ENCODE measurements at regions not wholly inside any gene's neighbourhood (a gene's known extent, or its start where the extent isn't known, plus 50 kb on each side); places are given as distances from the start of the nearest gene placed in this dataset.

GRCh38 chr11:122004446-122004845 lies 111.6 kb downstream of the BLID start:
- no peaks in the 10 kb centered on the region for H3K27me3 ChIP-seq (ENCODE audit: insufficient read depth, low read length)
- no peak for DNase-seq (ENCODE audit: insufficient read length, low spot score, missing footprints)
- no peak for TF ChIP-seq CTCF (IDR thresholded peaks at IDR 0.05; ENCODE audit: extremely low read depth, low read depth, low read length)
- no peaks in the 10 kb centered on the region for H3K4me1 ChIP-seq (ENCODE audit: insufficient read depth, low read length)
- no peaks in the 10 kb centered on the region for H4K20me1 ChIP-seq (ENCODE audit: insufficient read depth, low read length)
- H3K4me2 ChIP-seq (ENCODE audit: insufficient read depth, low read length): no peak overlapping the region
- no peaks in the 10 kb centered on the region for H3K79me2 ChIP-seq (ENCODE audit: insufficient read depth, low read length)
- H3K9me3 ChIP-seq (ENCODE audit: low read depth, low read length): no peaks in the 10 kb centered on the region
- H3K27ac ChIP-seq (ENCODE audit: low read depth, low read length): no peak overlapping the region
- H3K4me3 ChIP-seq (ENCODE audit: insufficient read depth, low read length): no peak overlapping the region
- no peak overlapping the region for H2AFZ ChIP-seq (ENCODE audit: low read length)
- H3K36me3 ChIP-seq (ENCODE audit: insufficient read depth, low read length): no peaks in the 10 kb centered on the region

GRCh38 chr11:122002926-122003325 lies 113.1 kb downstream of the BLID start:
- Histone ChIP-seq H4K20me1 (ENCODE audit: insufficient read depth, low read length) (no peaks in the 10 kb centered on the region), H3K27me3 (ENCODE audit: insufficient read depth, low read length) (no peaks in the 10 kb centered on the region), H3K4me1 (ENCODE audit: insufficient read depth, low read length) (no peaks in the 10 kb centered on the region), H3K79me2 (ENCODE audit: insufficient read depth, low read length) (no peaks in the 10 kb centered on the region), H3K4me2 (ENCODE audit: insufficient read depth, low read length) (no peak overlapping the region), H3K27ac (ENCODE audit: low read depth, low read length) (no peak overlapping the region), H3K36me3 (ENCODE audit: insufficient read depth, low read length) (no peaks in the 10 kb centered on the region), H3K4me3 (ENCODE audit: insufficient read depth, low read length) (no peak overlapping the region), H2AFZ (ENCODE audit: low read length) (no peak overlapping the region), H3K9me3 (ENCODE audit: low read depth, low read length) (no peaks in the 10 kb centered on the region)
- no peak for TF ChIP-seq CTCF (IDR thresholded peaks at IDR 0.05; ENCODE audit: extremely low read depth, low read depth, low read length)
- no peak for DNase-seq (ENCODE audit: insufficient read length, low spot score, missing footprints)

GRCh38 chr11:122002047-122002446 lies 114.0 kb downstream of the BLID start:
- Histone ChIP-seq H3K9me3 (ENCODE audit: low read depth, low read length) (no peaks in the 10 kb centered on the region), H2AFZ (ENCODE audit: low read length) (no peak overlapping the region), H3K36me3 (ENCODE audit: insufficient read depth, low read length) (no peaks in the 10 kb centered on the region), H3K4me1 (ENCODE audit: insufficient read depth, low read length) (no peaks in the 10 kb centered on the region), H3K4me2 (ENCODE audit: insufficient read depth, low read length) (no peak overlapping the region), H3K79me2 (ENCODE audit: insufficient read depth, low read length) (no peaks in the 10 kb centered on the region), H3K4me3 (ENCODE audit: insufficient read depth, low read length) (no peak overlapping the region), H3K27ac (ENCODE audit: low read depth, low read length) (no peak overlapping the region), H3K27me3 (ENCODE audit: insufficient read depth, low read length) (no peaks in the 10 kb centered on the region), H4K20me1 (ENCODE audit: insufficient read depth, low read length) (no peaks in the 10 kb centered on the region)
- DNase-seq (ENCODE audit: insufficient read length, low spot score, missing footprints): no peak
- TF ChIP-seq CTCF (IDR thresholded peaks at IDR 0.05; ENCODE audit: extremely low read depth, low read depth, low read length): no peak

- Histone ChIP-seq H3K27ac (ENCODE audit: low read depth, low read length) (no peak overlapping the region), H3K4me2 (ENCODE audit: insufficient read depth, low read length) (no peak overlapping the region), H3K4me1 (ENCODE audit: insufficient read depth, low read length) (no peaks in the 10 kb centered on the region), H3K27me3 (ENCODE audit: insufficient read depth, low read length) (no peaks in the 10 kb centered on the region), H3K9me3 (ENCODE audit: low read depth, low read length) (no peaks in the 10 kb centered on the region), H4K20me1 (ENCODE audit: insufficient read depth, low read length) (no peaks in the 10 kb centered on the region), H3K36me3 (ENCODE audit: insufficient read depth, low read length) (no peaks in the 10 kb centered on the region), H3K79me2 (ENCODE audit: insufficient read depth, low read length) (no peaks in the 10 kb centered on the region), H3K4me3 (ENCODE audit: insufficient read depth, low read length) (no peak overlapping the region), H2AFZ (ENCODE audit: low read length) (no peak overlapping the region)
- no peak for DNase-seq (ENCODE audit: insufficient read length, low spot score, missing footprints)
- TF ChIP-seq CTCF (IDR thresholded peaks at IDR 0.05; ENCODE audit: extremely low read depth, low read depth, low read length): no peak
These were observed 116.4 kb downstream of the BLID start for GRCh38 chr11:121999651-122000050.
